HG03095 (cell line): ENCODE measurements at regions not wholly inside any gene's neighbourhood (a gene's known extent, or its start where the extent isn't known, plus 50 kb on each side); places are given as distances from the start of the nearest gene placed in this dataset.
"Not testable (repeated sequence)": the region's sequence is repeated elsewhere in the genome, so short reads cannot be mapped to it uniquely, and the experiment has no call there.

Experiments
- ATAC-seq: cut with Tn5 transposase; IDR thresholded peaks from one replicate; pipeline ENCODE4 v1.9.1; 2021; ENCODE audit warnings: moderate library complexity; ENCODE audit not compliant: unreplicated experiment

- no peak for ATAC-seq
These were observed 77.7 kb upstream of the FRMD6 start for GRCh38 chr14:51574009-51574408.

GRCh38 chr14:51575349-51576116, 76.2 kb upstream of the FRMD6 start:
- ATAC-seq = no peak

GRCh38 chr14:51576117-51576430, 75.6 kb upstream of the FRMD6 start:
- no peak for ATAC-seq

GRCh38 chr14:51576879-51577278, 74.8 kb upstream of the FRMD6 start:
- no peak for ATAC-seq

GRCh38 chr14:51578853-51579252, 72.9 kb upstream of the FRMD6 start:
- no peak for ATAC-seq

- ATAC-seq = no peak
These were observed 70.5 kb upstream of the FRMD6 start for GRCh38 chr14:51581017-51581881.

GRCh38 chr14:51582437-51582836, 69.3 kb upstream of the FRMD6 start:
- ATAC-seq = no peak

GRCh38 chr14:51585055-51585454, 66.7 kb upstream of the FRMD6 start:
- no peak for ATAC-seq

- no peak for ATAC-seq
These were observed 58.9 kb upstream of the FRMD6 start for GRCh38 chr14:51592836-51593235.

GRCh38 chr14:51593397-51593796, 58.3 kb upstream of the FRMD6 start:
- ATAC-seq = no peak

- no peak for ATAC-seq
These were observed 55.7 kb upstream of the FRMD6 start for GRCh38 chr14:51595881-51596455.

- ATAC-seq = no peak
These were observed 55.1 kb upstream of the FRMD6 start for GRCh38 chr14:51596488-51597117.

- no peak for ATAC-seq
These were observed 54.3 kb upstream of the FRMD6 start for GRCh38 chr14:51597261-51598001.

- ATAC-seq = not testable (repeated sequence)
These were observed 52.6 kb upstream of the FRMD6 start for GRCh38 chr14:51598924-51599600.

GRCh38 chr14:51600658-51601057, 51.1 kb upstream of the FRMD6 start:
- ATAC-seq = no peak
